Stimulated activated CD4-positive, alpha-beta T cell treated with anti-CD3 and anti-CD28 coated beads, TNF-alpha, amount 100 ng/mL, for 48 hours (primary cell): ENCODE measurements at regions not wholly inside any gene's neighbourhood (a gene's known extent, or its start where the extent isn't known, plus 50 kb on each side); places are given as distances from the start of the nearest gene placed in this dataset.

Source experiments
- DNase-seq, 3 donors: peaks; one replicate each; pipeline ENCODE4 v3.0.0-alpha.2; 2020; ENCODE audit warnings: low read depth in 3 of 3

DNA sequence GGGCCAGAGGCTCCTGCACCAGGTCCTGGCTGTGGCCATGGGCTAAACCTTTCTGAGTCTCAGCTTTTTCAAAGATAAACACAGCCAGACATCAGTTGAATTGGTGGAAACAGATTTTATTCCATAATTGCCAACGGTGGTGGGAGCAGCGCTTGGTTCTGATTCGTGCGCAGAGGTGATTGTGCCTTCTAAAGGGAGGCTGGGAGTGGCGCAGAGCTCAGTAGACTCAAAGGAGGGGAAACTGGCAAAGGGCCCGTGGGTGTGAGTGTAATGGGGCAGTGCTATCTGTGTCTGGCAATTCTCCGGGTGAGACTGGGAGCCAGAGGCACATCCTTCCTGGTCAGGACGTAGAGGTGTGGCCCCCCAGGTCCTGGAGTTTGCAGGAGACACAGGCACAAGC, 169.4 kb upstream of the PPP1R26 start:
- DNase-seq = no peak

- no peak for DNase-seq
Observed at GRCh38 chr9:135315572-135315971, 164.0 kb upstream of the PPP1R26 start.

GRCh38 chr9:135320331-135320730, 159.3 kb upstream of the PPP1R26 start:
- no peak for DNase-seq

DNA sequence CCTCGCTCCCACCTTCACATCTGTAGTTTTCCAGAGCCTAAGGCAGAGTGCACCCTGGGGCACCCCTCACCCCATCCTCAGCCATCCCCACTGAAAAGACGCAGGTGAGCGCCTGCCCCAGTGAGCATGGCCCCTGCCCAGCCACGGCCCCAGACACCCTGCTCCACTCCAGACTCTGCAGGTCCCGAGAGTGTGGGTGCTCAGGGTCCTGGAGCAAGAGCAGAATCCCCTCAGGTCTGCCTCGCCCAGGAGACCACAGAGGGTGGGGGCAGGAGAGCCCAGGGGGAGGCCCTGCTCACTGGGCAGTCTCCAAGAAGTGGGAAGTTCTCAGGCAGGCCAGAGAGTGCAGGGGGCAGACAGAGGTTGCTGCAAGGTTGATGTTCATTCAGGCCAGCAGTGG, 158.6 kb upstream of the PPP1R26 start:
- no peak for DNase-seq

DNA sequence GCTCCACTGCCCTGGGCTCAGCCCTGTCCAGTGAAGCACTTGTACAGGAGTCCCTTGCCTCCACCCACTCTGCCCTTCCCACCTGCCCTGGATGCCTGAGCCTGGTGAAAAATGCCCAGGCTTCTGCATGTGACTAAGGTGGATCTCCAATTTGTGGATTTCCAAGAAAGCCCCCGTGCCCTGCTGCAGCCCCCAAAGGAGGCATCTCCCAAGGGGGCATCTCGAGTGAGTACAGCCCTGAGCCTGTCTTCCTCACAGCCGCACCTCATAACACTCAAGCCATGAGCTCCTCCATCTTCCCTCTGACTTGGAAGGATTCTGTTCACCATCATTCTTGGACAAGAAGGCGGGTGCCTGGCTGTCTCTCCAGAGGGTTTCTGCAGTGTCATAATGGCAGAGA, 158.0 kb upstream of the PPP1R26 start:
- DNase-seq = no peak

- DNase-seq = no peak
Observed at GRCh38 chr9:135324329-135324728, 155.3 kb upstream of the PPP1R26 start.

GRCh38 chr9:135326141-135326540, 153.4 kb upstream of the PPP1R26 start:
- no peak for DNase-seq

DNA sequence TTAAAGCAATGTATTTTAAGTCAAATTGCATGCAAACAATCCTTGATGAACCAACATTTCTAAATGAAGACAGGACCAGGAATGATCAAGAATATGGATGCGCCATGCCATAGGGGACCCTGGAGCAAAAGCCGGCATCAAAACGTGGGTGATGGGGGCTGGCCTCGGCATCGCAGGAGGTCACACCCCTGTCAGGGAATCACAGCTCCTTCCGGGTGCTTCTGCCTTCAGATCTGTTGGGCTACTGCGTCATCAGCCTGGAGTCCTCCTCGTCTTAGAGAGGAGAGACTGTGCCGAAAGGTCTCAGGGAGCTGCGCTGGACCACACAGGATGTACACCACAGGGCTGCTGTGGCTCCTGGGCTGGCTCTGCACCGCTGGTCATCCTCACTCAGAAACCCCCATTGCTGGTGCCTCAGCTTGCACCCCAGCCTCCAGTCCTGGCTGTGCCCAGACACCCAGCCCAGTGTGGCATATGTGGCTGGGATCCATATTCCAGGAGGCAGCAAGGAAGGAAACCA, 152.9 kb upstream of the PPP1R26 start:
- DNase-seq = no peak

DNA sequence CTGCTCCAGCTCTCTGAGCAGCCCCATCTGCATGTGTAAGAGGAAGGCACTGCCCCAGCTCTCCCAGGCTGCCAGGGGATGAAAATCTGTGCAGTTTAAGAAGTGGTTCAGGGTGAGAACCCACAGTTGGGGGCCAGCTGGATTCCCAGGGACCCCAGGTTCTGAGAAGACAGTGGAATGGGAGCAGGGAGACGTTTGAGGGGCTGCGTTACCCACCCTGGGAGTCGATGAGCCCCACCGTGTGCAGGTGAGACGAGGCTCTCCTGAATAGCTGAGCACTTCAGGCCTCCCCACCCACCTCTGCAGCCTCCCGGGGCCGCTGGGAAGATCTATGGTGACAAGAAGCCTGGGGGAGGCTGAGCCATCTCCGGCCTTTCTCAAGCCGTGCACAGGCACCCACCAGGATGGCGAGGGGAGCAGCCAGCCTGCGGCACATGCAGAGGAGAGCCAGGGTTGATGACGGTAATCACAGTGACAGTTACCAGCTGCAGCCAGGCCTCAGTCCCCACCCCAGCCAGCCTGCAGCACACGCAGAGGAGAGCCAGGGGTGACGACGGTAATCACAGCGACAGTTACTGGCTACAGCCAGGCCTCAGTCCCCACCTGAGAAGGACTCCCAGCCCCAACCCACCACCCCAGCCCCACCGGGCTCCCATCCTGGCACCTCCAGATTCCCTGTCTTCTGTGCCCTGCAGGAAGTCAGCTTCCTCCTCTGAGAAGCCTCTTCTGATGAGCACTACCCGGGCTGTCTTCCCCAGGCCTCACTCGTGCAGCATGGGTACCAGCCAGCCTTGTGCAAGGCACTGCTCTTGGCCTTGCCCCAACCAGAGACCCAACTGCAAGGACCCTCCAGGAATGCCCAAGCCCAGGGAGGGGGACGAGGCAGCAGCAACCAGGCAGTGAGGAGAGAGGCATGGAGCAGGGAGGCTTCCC, 150.8 kb upstream of the PPP1R26 start:
- DNase-seq = no peak

- no peak for DNase-seq
Observed at GRCh38 chr9:135329571-135330306, 149.8 kb upstream of the PPP1R26 start.

DNA sequence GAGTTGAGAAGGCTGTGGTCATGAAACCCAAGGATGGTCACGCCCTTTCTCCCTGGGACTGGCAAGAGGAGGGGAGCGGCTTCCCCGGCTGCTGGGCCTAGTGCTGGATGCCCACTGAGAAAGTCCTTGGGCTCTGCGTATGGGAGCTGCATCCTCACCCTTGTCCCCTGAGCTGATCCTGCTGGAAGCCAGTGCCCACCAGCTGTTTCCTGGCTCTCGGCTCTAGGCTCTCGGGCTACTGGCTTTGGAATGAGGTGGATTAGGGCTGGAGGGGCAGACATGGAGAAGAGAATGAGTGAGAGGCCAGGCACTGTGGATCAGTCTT, 149.3 kb upstream of the PPP1R26 start:
- DNase-seq = no peak

- DNase-seq = no peak
Observed at GRCh38 chr9:135330685-135331590, 148.6 kb upstream of the PPP1R26 start.

DNA sequence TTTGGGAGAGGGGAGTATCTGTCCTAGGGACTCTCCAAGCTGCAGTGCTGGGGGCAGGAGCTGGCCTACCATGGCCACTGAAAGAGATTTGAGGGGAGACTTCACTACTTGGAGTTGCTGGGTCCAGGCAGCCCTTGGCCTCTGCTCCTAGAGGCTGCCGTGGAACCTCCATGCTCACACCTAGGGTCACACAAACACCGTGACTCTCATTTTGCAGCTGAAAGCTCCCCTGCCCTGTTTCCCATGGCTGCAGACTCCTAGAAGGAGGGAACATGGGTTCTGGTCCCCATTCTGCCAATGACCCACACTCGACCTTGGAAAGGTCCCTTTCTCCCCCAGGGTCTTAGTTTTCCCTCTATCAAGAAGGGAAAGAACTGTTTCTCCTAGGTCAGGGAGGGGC, 147.1 kb upstream of the PPP1R26 start:
- DNase-seq = no peak

- no peak for DNase-seq
Observed at GRCh38 chr9:135332979-135333748, 146.4 kb upstream of the PPP1R26 start.

DNA sequence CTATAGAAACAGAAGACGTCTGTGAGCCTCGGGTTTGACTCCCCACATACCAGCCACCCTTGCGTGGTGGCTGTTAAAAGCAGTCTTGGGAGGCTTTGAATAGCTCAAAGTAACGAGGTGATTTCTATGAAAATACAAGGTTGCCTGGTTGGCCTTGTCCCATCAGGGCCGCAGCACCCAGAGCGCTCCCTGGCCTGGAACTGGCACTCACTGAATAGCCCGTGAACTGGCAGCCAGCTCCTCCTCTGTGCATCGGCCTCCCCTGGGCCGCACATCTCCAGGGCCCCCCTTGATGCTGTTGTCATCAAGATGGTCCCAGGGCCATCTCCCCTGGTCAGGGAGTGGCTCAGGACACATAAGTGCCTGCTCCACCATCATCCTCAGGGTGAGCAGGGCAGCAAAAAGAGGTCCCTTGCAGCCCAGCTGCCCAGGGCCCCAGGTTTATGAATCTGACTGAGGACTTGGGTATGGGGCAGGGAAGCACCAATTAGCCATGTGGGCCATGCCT, 144.6 kb upstream of the PPP1R26 start:
- DNase-seq = no peak

GRCh38 chr9:135335691-135336181, 143.8 kb upstream of the PPP1R26 start:
- DNase-seq = no peak

GRCh38 chr9:135336722-135337527, 142.7 kb upstream of the PPP1R26 start:
- no peak for DNase-seq

DNA sequence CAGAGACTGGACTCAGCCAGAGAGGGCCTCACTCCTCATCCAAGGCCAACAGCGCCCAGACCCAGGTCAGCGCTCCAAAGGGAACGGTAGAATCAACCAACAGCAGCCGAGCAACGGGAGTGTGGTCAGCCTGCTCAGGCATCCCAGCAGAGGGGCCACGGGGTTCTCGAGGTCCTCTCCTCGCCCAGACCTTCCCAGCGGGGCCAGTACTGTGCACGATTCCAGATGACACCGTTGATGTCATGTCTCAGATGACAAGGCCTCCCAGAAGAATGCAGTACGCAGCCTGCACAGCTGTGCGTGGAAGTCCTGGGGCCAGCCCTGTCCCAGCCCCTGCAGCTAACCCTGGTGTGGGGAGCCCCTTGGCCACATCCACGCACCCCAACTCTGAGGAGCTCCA, 141.0 kb upstream of the PPP1R26 start:
- DNase-seq = no peak

GRCh38 chr9:135339378-135339973, 140.1 kb upstream of the PPP1R26 start:
- no peak for DNase-seq
